NB4 (cell line): ENCODE measurements at regions not wholly inside any gene's neighbourhood (a gene's known extent, or its start where the extent isn't known, plus 50 kb on each side); places are given as distances from the start of the nearest gene placed in this dataset.

Experiments
- DNase-seq: peaks from one replicate; pipeline ENCODE4 v3.0.0; 2010; ENCODE audit warnings: low read depth
- H3K4me3 ChIP-seq: one replicate; pipeline ENCODE4 v1.5.1; 2011; ENCODE audit warnings: mild to moderate bottlenecking, low read depth, low read length, moderate library complexity
- MAX ChIP-seq: IDR thresholded peaks from 2 replicates; pipeline ENCODE4 v1.6.1; 2011; ENCODE audit warnings: low read depth, low read length
- MYC ChIP-seq: IDR thresholded peaks from 2 replicates; pipeline ENCODE4 v1.6.1; 2011; ENCODE audit warnings: low read depth, low read length
- POLR2A ChIP-seq: IDR thresholded peaks from 2 replicates; pipeline ENCODE4 v1.6.1; 2011; ENCODE audit warnings: mild to moderate bottlenecking; ENCODE audit not compliant: insufficient read length; ENCODE audit errors: extremely low read depth
- TF ChIP-seq, protein P1 (sequence below): IDR thresholded peaks from one replicate; pipeline ENCODE4 v1.5.1; 2012; ENCODE audit warnings: low read depth, low read length

- no peak for TF ChIP-seq MYC
- TF ChIP-seq MAX = no peak
- TF ChIP-seq POLR2A = no peak
- TF ChIP-seq, protein P1, sequence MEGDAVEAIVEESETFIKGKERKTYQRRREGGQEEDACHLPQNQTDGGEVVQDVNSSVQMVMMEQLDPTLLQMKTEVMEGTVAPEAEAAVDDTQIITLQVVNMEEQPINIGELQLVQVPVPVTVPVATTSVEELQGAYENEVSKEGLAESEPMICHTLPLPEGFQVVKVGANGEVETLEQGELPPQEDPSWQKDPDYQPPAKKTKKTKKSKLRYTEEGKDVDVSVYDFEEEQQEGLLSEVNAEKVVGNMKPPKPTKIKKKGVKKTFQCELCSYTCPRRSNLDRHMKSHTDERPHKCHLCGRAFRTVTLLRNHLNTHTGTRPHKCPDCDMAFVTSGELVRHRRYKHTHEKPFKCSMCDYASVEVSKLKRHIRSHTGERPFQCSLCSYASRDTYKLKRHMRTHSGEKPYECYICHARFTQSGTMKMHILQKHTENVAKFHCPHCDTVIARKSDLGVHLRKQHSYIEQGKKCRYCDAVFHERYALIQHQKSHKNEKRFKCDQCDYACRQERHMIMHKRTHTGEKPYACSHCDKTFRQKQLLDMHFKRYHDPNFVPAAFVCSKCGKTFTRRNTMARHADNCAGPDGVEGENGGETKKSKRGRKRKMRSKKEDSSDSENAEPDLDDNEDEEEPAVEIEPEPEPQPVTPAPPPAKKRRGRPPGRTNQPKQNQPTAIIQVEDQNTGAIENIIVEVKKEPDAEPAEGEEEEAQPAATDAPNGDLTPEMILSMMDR = no peak
- no peak for DNase-seq
Observed at GRCh38 chr21:15433091-15433490, 296.7 kb upstream of the USP25 start.

DNA sequence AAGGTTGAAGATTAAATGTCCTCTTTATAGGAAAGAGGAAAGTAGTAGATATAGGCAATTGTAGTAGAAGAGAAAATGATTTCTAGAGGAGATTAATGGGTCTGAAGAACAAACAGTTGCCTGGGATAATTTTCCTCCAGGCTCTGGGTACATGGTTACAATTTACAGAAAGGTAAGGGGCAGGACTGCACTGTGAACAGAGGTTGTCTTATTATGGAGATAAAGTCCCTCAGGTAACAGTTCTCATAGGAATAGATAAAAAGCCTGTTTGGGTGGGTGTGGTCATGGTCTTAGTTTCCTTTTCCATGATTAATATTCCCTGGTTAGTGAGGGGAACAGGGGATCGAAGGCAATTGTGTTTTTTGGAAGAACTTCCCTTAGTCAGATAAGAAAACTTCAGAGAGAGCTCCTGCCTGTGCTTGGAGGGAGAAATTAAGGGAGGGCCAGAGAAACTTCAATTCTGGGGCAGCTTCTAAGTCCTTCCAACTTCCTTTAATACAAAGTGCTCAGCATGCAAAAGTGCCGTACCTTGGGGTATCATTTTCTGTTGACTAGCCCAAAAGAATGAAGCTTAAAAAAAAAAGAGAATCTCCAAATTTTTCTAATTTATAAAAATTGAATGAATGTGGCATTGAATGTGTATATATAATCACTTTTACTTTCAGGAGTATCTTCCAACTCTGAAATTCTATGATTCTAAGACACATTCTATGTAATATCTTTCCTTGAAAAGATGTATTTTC, 295.4 kb upstream of the USP25 start:
- DNase-seq = no peak
- TF ChIP-seq POLR2A = no peak
- TF ChIP-seq, protein P1 = no peak
- TF ChIP-seq MYC = no peak
- no peak for TF ChIP-seq MAX
- no peak overlapping the region for H3K4me3 ChIP-seq

More at GRCh38 chr21:15433091-15433490, 296.7 kb upstream of the USP25 start:
- no peak overlapping the region for H3K4me3 ChIP-seq

- H3K4me3 ChIP-seq = no peak overlapping the region
- DNase-seq = no peak
- TF ChIP-seq MYC (no peak), MAX (no peak), POLR2A (no peak)
- TF ChIP-seq, protein P1 = no peak
Observed at GRCh38 chr21:15436031-15436430, 293.8 kb upstream of the USP25 start.

GRCh38 chr21:15437883-15438282, 291.9 kb upstream of the USP25 start:
- H3K4me3 ChIP-seq = no peak overlapping the region
- TF ChIP-seq POLR2A = no peak
- TF ChIP-seq, protein P1 = no peak
- TF ChIP-seq MAX = no peak
- peak; percentile 38; the same call in 1 of the 2 replicates for TF ChIP-seq MYC
- peak; percentile 8 for DNase-seq

DNA sequence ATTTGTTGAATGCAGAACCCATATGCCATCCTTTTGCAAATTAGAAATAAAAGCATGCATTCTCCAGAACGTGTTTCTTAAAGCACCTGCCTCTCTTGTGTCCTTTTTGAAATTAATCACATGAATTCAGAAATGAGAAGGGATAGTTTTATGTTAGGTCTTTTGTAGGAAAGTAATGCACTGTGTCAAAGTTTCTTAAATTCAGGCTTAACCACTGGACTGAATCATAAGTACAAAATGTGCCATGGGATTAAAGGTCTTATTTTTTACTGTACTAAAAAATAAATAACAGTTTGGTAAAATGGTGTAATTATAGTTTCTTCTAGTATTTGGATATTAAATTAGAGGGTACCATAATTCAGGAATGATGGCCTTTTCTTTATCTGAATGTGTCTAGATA, 290.1 kb upstream of the USP25 start:
- no peak overlapping the region for H3K4me3 ChIP-seq
- DNase-seq = no peak
- TF ChIP-seq, protein P1 = no peak
- TF ChIP-seq MAX = no peak
- TF ChIP-seq POLR2A = no peak
- TF ChIP-seq MYC = no peak

GRCh38 chr21:15441060-15441493, 288.7 kb upstream of the USP25 start:
- no peak for DNase-seq
- TF ChIP-seq MYC = no peak
- TF ChIP-seq POLR2A = no peak
- TF ChIP-seq, protein P1 = no peak
- no peak for TF ChIP-seq MAX
- no peak overlapping the region for H3K4me3 ChIP-seq
